NCI-H2196 (cell line): ENCODE measurements at regions not wholly inside any gene's neighbourhood (a gene's known extent, or its start where the extent isn't known, plus 50 kb on each side); places are given as distances from the start of the nearest gene placed in this dataset.

Experiments used
- DNase-seq: peaks from one replicate; lab custom pipeline; 2025; ENCODE audit not compliant: unreplicated experiment; lab: John Stamatoyannopoulos, UW

- no peak for DNase-seq
Observed at GRCh38 chr1:184215274-184215925, 163.9 kb downstream of the TSEN15 start.

- no peak for DNase-seq
Observed at GRCh38 chr1:184218458-184219075, 167.0 kb downstream of the TSEN15 start.

- DNase-seq = no peak
Observed at GRCh38 chr1:184219414-184219813, 167.4 kb upstream of the C1orf21 start.

- no peak for DNase-seq
Observed at GRCh38 chr1:184219883-184220282, 166.9 kb upstream of the C1orf21 start.

- DNase-seq = no peak
Observed at GRCh38 chr1:184221087-184221486, 165.7 kb upstream of the C1orf21 start.

GRCh38 chr1:184222652-184223052, 164.2 kb upstream of the C1orf21 start:
- peak; percentile 58 for DNase-seq

- no peak for DNase-seq
Observed at GRCh38 chr1:184223216-184223615, 163.6 kb upstream of the C1orf21 start.

GRCh38 chr1:184225283-184226099, 161.3 kb upstream of the C1orf21 start:
- no peak for DNase-seq

GRCh38 chr1:184226100-184226487, 160.7 kb upstream of the C1orf21 start:
- DNase-seq = no peak

GRCh38 chr1:184228558-184228957, 158.3 kb upstream of the C1orf21 start:
- no peak for DNase-seq

- DNase-seq = no peak
Observed at GRCh38 chr1:184237588-184237987, 149.2 kb upstream of the C1orf21 start.

GRCh38 chr1:184241446-184241845, 145.4 kb upstream of the C1orf21 start:
- no peak for DNase-seq

- DNase-seq = no peak
Observed at GRCh38 chr1:184242507-184242943, 144.3 kb upstream of the C1orf21 start.

GRCh38 chr1:184244962-184245361, 141.9 kb upstream of the C1orf21 start:
- DNase-seq = no peak

GRCh38 chr1:184247671-184248070, 139.2 kb upstream of the C1orf21 start:
- no peak for DNase-seq

- no peak for DNase-seq
Observed at GRCh38 chr1:184253921-184254320, 132.9 kb upstream of the C1orf21 start.

- DNase-seq = no peak
Observed at GRCh38 chr1:184254849-184255248, 132.0 kb upstream of the C1orf21 start.

GRCh38 chr1:184255560-184255959, 131.3 kb upstream of the C1orf21 start:
- no peak for DNase-seq

- no peak for DNase-seq
Observed at GRCh38 chr1:184257873-184258272, 129.0 kb upstream of the C1orf21 start.

GRCh38 chr1:184258525-184258924, 128.3 kb upstream of the C1orf21 start:
- DNase-seq = no peak

GRCh38 chr1:184260382-184260781, 126.4 kb upstream of the C1orf21 start:
- no peak for DNase-seq

GRCh38 chr1:184262109-184262508, 124.7 kb upstream of the C1orf21 start:
- DNase-seq = no peak
